Endodermal cell (in vitro differentiated cells): ENCODE measurements at regions not wholly inside any gene's neighbourhood (a gene's known extent, or its start where the extent isn't known, plus 50 kb on each side); places are given as distances from the start of the nearest gene placed in this dataset.

Source experiments
- DNase-seq: peaks from one replicate; pipeline ENCODE4 v3.0.0-alpha.2; 2017
- H3K27ac ChIP-seq: 2 replicates; pipeline ENCODE4 v1.5.1; 2013; ENCODE audit warnings: mild to moderate bottlenecking, low read depth, low read length, moderate library complexity
- H3K27me3 ChIP-seq: 2 replicates; pipeline ENCODE4 v1.6.1; 2013; ENCODE audit warnings: mild to moderate bottlenecking, low read length, moderate library complexity; ENCODE audit not compliant: insufficient read depth, control insufficient read depth, poor library complexity, severe bottlenecking
- H3K36me3 ChIP-seq: 2 replicates; pipeline ENCODE4 v1.7.0; 2013; ENCODE audit warnings: mild to moderate bottlenecking, low read length, moderate library complexity; ENCODE audit not compliant: control insufficient read depth, insufficient read depth
- H3K4me1 ChIP-seq: one replicate; pipeline ENCODE4 v1.7.0; 2013; ENCODE audit warnings: low read length; ENCODE audit not compliant: control insufficient read depth, insufficient read depth
- H3K4me3 ChIP-seq: 2 replicates; pipeline ENCODE4 v1.5.1; 2013; ENCODE audit warnings: mild to moderate bottlenecking, low read length, moderate library complexity
- H3K9ac ChIP-seq: 2 replicates; pipeline ENCODE4 v1.6.1; 2013; ENCODE audit warnings: mild to moderate bottlenecking, low read length, moderate library complexity; ENCODE audit not compliant: poor library complexity, severe bottlenecking; ENCODE audit errors: extremely low read depth
- H3K9me3 ChIP-seq: 2 replicates; pipeline ENCODE4 v1.6.1; 2013; ENCODE audit warnings: mild to moderate bottlenecking, low read length, moderate library complexity; ENCODE audit not compliant: control insufficient read depth
- H3K27ac Mint-ChIP-seq: 2 replicates; pipeline ENCODE4 v1.8.0; 2020; ENCODE audit warnings: mixed read lengths
- H3K27me3 Mint-ChIP-seq: 2 replicates; pipeline ENCODE4 v1.8.0; 2021; ENCODE audit warnings: mild to moderate bottlenecking, mixed read lengths; ENCODE audit not compliant: insufficient read depth
- H3K36me3 Mint-ChIP-seq: 2 replicates; pipeline ENCODE4 v1.8.0; 2020; ENCODE audit warnings: low read depth, mixed read lengths
- H3K4me1 Mint-ChIP-seq: 2 replicates; pipeline ENCODE4 v1.8.0; 2020; ENCODE audit warnings: mixed read lengths
- H3K4me3 Mint-ChIP-seq: 2 replicates; pipeline ENCODE4 v1.8.0; 2020; ENCODE audit warnings: mild to moderate bottlenecking, moderate library complexity, mixed read lengths
- H3K9me3 Mint-ChIP-seq: 2 replicates; pipeline ENCODE4 v1.8.0; 2020; ENCODE audit warnings: mild to moderate bottlenecking, mixed read lengths
- CTCF ChIP-seq: fragments of 200-600 bp; sonication (generic); conservative IDR thresholded peaks from 2 replicates; pipeline ENCODE4 v1.5.0; 2021; ENCODE audit warnings: antibody characterized with exemption, mild to moderate bottlenecking
- WGBS, 2 experiments: methylation state at CpG; one replicate each; pipeline versions ENCODE4 v1.1.5 to v1.1.7; 2013; ENCODE audit warnings: missing lambda C conversion rate in 2 of 2, mixed read lengths in 1 of 2; ENCODE audit not compliant: insufficient coverage in 1 of 2, insufficient read length in 1 of 2; 5-methylcytosine and 5-hydroxymethylcytosine counted together

- peaks cover 3% of the 10 kb centered on the region for H3K27me3 Mint-ChIP-seq
Observed at GRCh38 chr2:64230540-64230939, 86.3 kb upstream of the PELI1 start.

GRCh38 chr2:64232266-64232665 lies 88.0 kb upstream of the PELI1 start:
- no peak overlapping the region for H3K4me3 Mint-ChIP-seq
- no peak overlapping the region for H3K4me3 ChIP-seq
- no peaks in the 10 kb centered on the region for H3K36me3 ChIP-seq
- 93 to 100% methylated on average over 1 to 2 of the region's 2 CpGs for WGBS, 2 experiments
- H3K27ac Mint-ChIP-seq: no peak overlapping the region
- peaks cover 15% of the 10 kb centered on the region for H3K4me1 Mint-ChIP-seq
- DNase-seq: no peak
- H3K27ac ChIP-seq: no peak overlapping the region
- no peaks in the 10 kb centered on the region for H3K27me3 ChIP-seq
- H3K4me1 ChIP-seq: no peaks in the 10 kb centered on the region
- H3K9me3 Mint-ChIP-seq: no peaks in the 10 kb centered on the region
- H3K27me3 Mint-ChIP-seq: peaks cover 3% of the 10 kb centered on the region
- H3K9me3 ChIP-seq: no peaks in the 10 kb centered on the region
- TF ChIP-seq CTCF: no peak
- no peak overlapping the region for H3K9ac ChIP-seq
- no peaks in the 10 kb centered on the region for H3K36me3 Mint-ChIP-seq

More at GRCh38 chr2:64230540-64230939, 86.3 kb upstream of the PELI1 start:
- Histone ChIP-seq H3K4me1 (no peaks in the 10 kb centered on the region), H3K27ac (no peak overlapping the region), H3K9me3 (no peaks in the 10 kb centered on the region), H3K36me3 (no peaks in the 10 kb centered on the region), H3K4me3 (no peak overlapping the region), H3K9ac (no peak overlapping the region), H3K27me3 (no peaks in the 10 kb centered on the region)
- no peak for DNase-seq
- H3K9me3 Mint-ChIP-seq: no peaks in the 10 kb centered on the region
- no peaks in the 10 kb centered on the region for H3K36me3 Mint-ChIP-seq
- peaks cover 17% of the 10 kb centered on the region for H3K4me1 Mint-ChIP-seq
- no peak overlapping the region for H3K27ac Mint-ChIP-seq
- TF ChIP-seq CTCF: no peak
- no peak overlapping the region for H3K4me3 Mint-ChIP-seq

- 92% methylated on average over 4 of the region's 4 CpGs for WGBS, 2 experiments
- Mint-ChIP-seq H3K36me3 (no peaks in the 10 kb centered on the region), H3K27me3 (peaks cover 3% of the 10 kb centered on the region), H3K9me3 (no peaks in the 10 kb centered on the region), H3K4me1 (peaks cover 5% of the 10 kb centered on the region), H3K27ac (no peak overlapping the region), H3K4me3 (no peak overlapping the region)
- Histone ChIP-seq H3K4me1 (no peaks in the 10 kb centered on the region), H3K9ac (no peak overlapping the region), H3K4me3 (no peak overlapping the region), H3K27ac (no peak overlapping the region), H3K9me3 (no peaks in the 10 kb centered on the region), H3K36me3 (no peaks in the 10 kb centered on the region), H3K27me3 (no peaks in the 10 kb centered on the region)
- no peak for TF ChIP-seq CTCF
- no peak for DNase-seq
Observed at GRCh38 chr2:64233376-64233922, 89.2 kb upstream of the PELI1 start.
